WTC11 (cell line): ENCODE measurements at regions not wholly inside any gene's neighbourhood (a gene's known extent, or its start where the extent isn't known, plus 50 kb on each side); places are given as distances from the start of the nearest gene placed in this dataset.

Experiments used
- ATAC-seq: fragments of 200-7000 bp; cut with Tn5 transposase; 2 replicates; pipeline ENCODE4 v1.10.0; 2021; ENCODE audit warnings: mild to moderate bottlenecking, moderate library complexity
- CTCF ChIA-PET: fragments of 300-600 bp; sonication (Branson Sonifier 250); formaldehyde crosslinking; loops from one replicate; lab custom pipeline; 2021; ENCODE audit warnings: antibody characterized with exemption; lab: Charles Lee
- POLR2A ChIA-PET: fragments of 350-600 bp; sonication (Branson Sonifier 250); formaldehyde crosslinking; loops from one replicate; lab custom pipeline; 2021; ENCODE audit warnings: antibody characterized with exemption; lab: Charles Lee
- DNase-seq: peaks from one replicate; pipeline ENCODE4 v3.0.0; 2021; ENCODE audit warnings: low spot score
- H3K27ac Mint-ChIP-seq: 2 replicates; pipeline ENCODE4 v1.8.0; 2021; ENCODE audit warnings: mixed read lengths
- H3K27me3 Mint-ChIP-seq: 2 replicates; pipeline ENCODE4 v1.8.0; 2021; ENCODE audit warnings: low read depth, mild to moderate bottlenecking, moderate library complexity, mixed read lengths
- H3K36me3 Mint-ChIP-seq: 2 replicates; pipeline ENCODE4 v1.8.0; 2021; ENCODE audit warnings: mixed read lengths
- H3K4me1 Mint-ChIP-seq: 2 replicates; pipeline ENCODE4 v1.8.0; 2022; ENCODE audit warnings: mixed read lengths
- H3K4me3 Mint-ChIP-seq: 2 replicates; pipeline ENCODE4 v1.8.0; 2021; ENCODE audit warnings: mild to moderate bottlenecking, moderate library complexity, mixed read lengths
- H3K9me3 Mint-ChIP-seq: 2 replicates; pipeline ENCODE4 v1.8.0; 2021; ENCODE audit warnings: mixed read lengths
- CBFB ChIP-seq: sonication (generic); formaldehyde crosslinking; IDR thresholded peaks from 2 replicates; pipeline ENCODE4 v1.8.1; 2022; ENCODE audit warnings: mild to moderate bottlenecking, low read depth, missing genetic modification reagents
- CREB1 ChIP-seq: sonication (generic); formaldehyde crosslinking; IDR thresholded peaks from 2 replicates; pipeline ENCODE4 v1.8.0; 2023; ENCODE audit warnings: mild to moderate bottlenecking, missing genetic modification reagents
- CREM ChIP-seq: sonication (generic); formaldehyde crosslinking; IDR thresholded peaks from 2 replicates; pipeline ENCODE4 v1.8.1; 2022; ENCODE audit warnings: mild to moderate bottlenecking, missing genetic modification reagents, moderate library complexity
- E2F4 ChIP-seq: sonication (generic); formaldehyde crosslinking; IDR thresholded peaks from 2 replicates; pipeline ENCODE4 v1.8.1; 2022; ENCODE audit warnings: low read depth, mild to moderate bottlenecking, moderate library complexity, missing genetic modification reagents, borderline replicate concordance
- ELF4 ChIP-seq: sonication (generic); formaldehyde crosslinking; IDR thresholded peaks from 2 replicates; pipeline ENCODE4 v1.8.1; 2022; ENCODE audit warnings: low read depth, mild to moderate bottlenecking, moderate library complexity, missing genetic modification reagents
- ERG ChIP-seq: fragments of 250-450 bp; sonication (Bioruptor Pico); IDR thresholded peaks from 2 replicates; pipeline ENCODE4 v1.8.0; 2021; ENCODE audit warnings: mild to moderate bottlenecking
- FOXP1 ChIP-seq: sonication (generic); formaldehyde crosslinking; IDR thresholded peaks from 2 replicates; pipeline ENCODE4 v1.8.0; 2022; ENCODE audit warnings: missing genetic modification reagents, mild to moderate bottlenecking, moderate library complexity, borderline replicate concordance
- HMGXB4 ChIP-seq: sonication (generic); formaldehyde crosslinking; IDR thresholded peaks from 2 replicates; pipeline ENCODE4 v1.8.1; 2023; ENCODE audit warnings: mild to moderate bottlenecking, moderate library complexity, missing genetic modification reagents
- IRF2 ChIP-seq: sonication (generic); formaldehyde crosslinking; IDR thresholded peaks from 2 replicates; pipeline ENCODE4 v1.8.0; 2022; ENCODE audit warnings: low read depth, missing genetic modification reagents, borderline replicate concordance
- MXD4 ChIP-seq: fragments of 250-450 bp; sonication (Bioruptor Pico); IDR thresholded peaks from 2 replicates; pipeline ENCODE4 v1.8.0; 2021; ENCODE audit warnings: mild to moderate bottlenecking, moderate library complexity, borderline replicate concordance
- MYBL2 ChIP-seq: sonication (generic); formaldehyde crosslinking; IDR thresholded peaks from 2 replicates; pipeline ENCODE4 v1.8.1; 2023; ENCODE audit warnings: mild to moderate bottlenecking, moderate library complexity, missing genetic modification reagents
- NFYB ChIP-seq: sonication (generic); formaldehyde crosslinking; conservative IDR thresholded peaks from 2 replicates; pipeline ENCODE4 v1.8.0; 2022; ENCODE audit warnings: low read depth, missing genetic modification reagents
- OVOL2 ChIP-seq: fragments of 250-450 bp; sonication (Bioruptor Pico); IDR thresholded peaks from 2 replicates; pipeline ENCODE4 v1.9.0; 2021; ENCODE audit warnings: mild to moderate bottlenecking, borderline replicate concordance
- PREB ChIP-seq: sonication (generic); formaldehyde crosslinking; IDR thresholded peaks from 2 replicates; pipeline ENCODE4 v1.8.1; 2022; ENCODE audit warnings: mild to moderate bottlenecking, missing genetic modification reagents, moderate library complexity, borderline replicate concordance
- SOX15 ChIP-seq: fragments of 250-450 bp; sonication (Bioruptor Pico); IDR thresholded peaks from 2 replicates; pipeline ENCODE4 v1.9.0; 2021; ENCODE audit warnings: mild to moderate bottlenecking
- TCF7 ChIP-seq: sonication (generic); formaldehyde crosslinking; IDR thresholded peaks from 2 replicates; pipeline ENCODE4 v1.8.0; 2022; ENCODE audit warnings: mild to moderate bottlenecking, low read depth, missing genetic modification reagents, moderate library complexity
- TEAD1 ChIP-seq: sonication (generic); formaldehyde crosslinking; IDR thresholded peaks from 2 replicates; pipeline ENCODE4 v1.8.0; 2022; ENCODE audit warnings: mild to moderate bottlenecking, missing genetic modification reagents
- TEAD4 ChIP-seq: sonication (generic); formaldehyde crosslinking; IDR thresholded peaks from 2 replicates; pipeline ENCODE4 v1.8.0; 2022; ENCODE audit warnings: mild to moderate bottlenecking, missing genetic modification reagents
- TF ChIP-seq, protein P1 (sequence below): sonication (generic); formaldehyde crosslinking; IDR thresholded peaks from 2 replicates; pipeline ENCODE4 v1.8.0; 2022; ENCODE audit warnings: missing genetic modification reagents
- TF ChIP-seq, protein P2 (sequence below): sonication (generic); formaldehyde crosslinking; IDR thresholded peaks from 2 replicates; pipeline ENCODE4 v1.8.0; 2023; ENCODE audit warnings: mild to moderate bottlenecking, missing genetic modification reagents

- ChIA-PET POLR2A (no interaction called here), CTCF (interaction anchor here (1.0 kb wide), 1 partner anchor 195 kb away, joined by 3 read pairs; no protein-coding TSS in a partner anchor)
- Mint-ChIP-seq H3K9me3 (peaks cover 24% of the 10 kb centered on the region), H3K4me3 (no peak overlapping the region), H3K36me3 (peaks cover 10% of the 10 kb centered on the region), H3K27ac (no peak overlapping the region), H3K4me1 (no peaks in the 10 kb centered on the region), H3K27me3 (no peaks in the 10 kb centered on the region)
- TF ChIP-seq NFYB (CRISPR knock-in tag) (no peak), OVOL2 (CRISPR knock-in tag) (no peak), PREB (CRISPR knock-in tag) (no peak), CBFB (CRISPR knock-in tag) (no peak), MYBL2 (CRISPR knock-in tag) (no peak), IRF2 (CRISPR knock-in tag) (no peak), TEAD4 (CRISPR knock-in tag) (no peak), TEAD1 (no peak), HMGXB4 (CRISPR knock-in tag) (no peak), E2F4 (CRISPR knock-in tag) (no peak), CREB1 (CRISPR knock-in tag) (no peak), ELF4 (CRISPR knock-in tag) (no peak)
- TF ChIP-seq, protein P1, sequence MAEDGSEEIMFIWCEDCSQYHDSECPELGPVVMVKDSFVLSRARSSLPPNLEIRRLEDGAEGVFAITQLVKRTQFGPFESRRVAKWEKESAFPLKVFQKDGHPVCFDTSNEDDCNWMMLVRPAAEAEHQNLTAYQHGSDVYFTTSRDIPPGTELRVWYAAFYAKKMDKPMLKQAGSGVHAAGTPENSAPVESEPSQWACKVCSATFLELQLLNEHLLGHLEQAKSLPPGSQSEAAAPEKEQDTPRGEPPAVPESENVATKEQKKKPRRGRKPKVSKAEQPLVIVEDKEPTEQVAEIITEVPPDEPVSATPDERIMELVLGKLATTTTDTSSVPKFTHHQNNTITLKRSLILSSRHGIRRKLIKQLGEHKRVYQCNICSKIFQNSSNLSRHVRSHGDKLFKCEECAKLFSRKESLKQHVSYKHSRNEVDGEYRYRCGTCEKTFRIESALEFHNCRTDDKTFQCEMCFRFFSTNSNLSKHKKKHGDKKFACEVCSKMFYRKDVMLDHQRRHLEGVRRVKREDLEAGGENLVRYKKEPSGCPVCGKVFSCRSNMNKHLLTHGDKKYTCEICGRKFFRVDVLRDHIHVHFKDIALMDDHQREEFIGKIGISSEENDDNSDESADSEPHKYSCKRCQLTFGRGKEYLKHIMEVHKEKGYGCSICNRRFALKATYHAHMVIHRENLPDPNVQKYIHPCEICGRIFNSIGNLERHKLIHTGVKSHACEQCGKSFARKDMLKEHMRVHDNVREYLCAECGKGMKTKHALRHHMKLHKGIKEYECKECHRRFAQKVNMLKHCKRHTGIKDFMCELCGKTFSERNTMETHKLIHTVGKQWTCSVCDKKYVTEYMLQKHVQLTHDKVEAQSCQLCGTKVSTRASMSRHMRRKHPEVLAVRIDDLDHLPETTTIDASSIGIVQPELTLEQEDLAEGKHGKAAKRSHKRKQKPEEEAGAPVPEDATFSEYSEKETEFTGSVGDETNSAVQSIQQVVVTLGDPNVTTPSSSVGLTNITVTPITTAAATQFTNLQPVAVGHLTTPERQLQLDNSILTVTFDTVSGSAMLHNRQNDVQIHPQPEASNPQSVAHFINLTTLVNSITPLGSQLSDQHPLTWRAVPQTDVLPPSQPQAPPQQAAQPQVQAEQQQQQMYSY (CRISPR knock-in tag), result no peak
- no peak for ATAC-seq
- no peak for DNase-seq
These were observed 103.2 kb upstream of the WDR75 start for GRCh38 chr2:189338115-189338514.

DNA sequence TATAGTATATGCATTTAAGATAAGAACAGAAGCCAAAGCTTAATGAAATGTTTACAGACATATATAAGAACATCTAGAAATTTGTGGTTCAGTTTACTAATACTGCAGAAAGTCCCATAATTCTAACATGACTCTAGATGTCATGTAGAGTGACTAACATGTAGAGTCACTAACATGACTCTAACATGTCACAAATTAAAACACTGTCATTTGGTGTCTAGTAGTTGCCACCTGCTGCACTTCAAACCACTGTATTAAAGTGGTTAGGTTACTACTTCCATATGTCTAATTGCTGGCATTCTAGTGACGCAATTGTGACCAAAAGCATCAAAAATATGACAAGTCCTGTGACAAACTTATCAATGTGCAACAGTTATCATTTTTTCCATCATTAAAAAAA, 100.2 kb upstream of the WDR75 start:
- Mint-ChIP-seq H3K4me3 (no peak overlapping the region), H3K27ac (no peak overlapping the region), H3K27me3 (no peaks in the 10 kb centered on the region), H3K36me3 (peaks cover 10% of the 10 kb centered on the region), H3K9me3 (peaks cover 32% of the 10 kb centered on the region), H3K4me1 (no peaks in the 10 kb centered on the region)
- no peak for DNase-seq
- ChIA-PET POLR2A (no interaction called here), CTCF (no interaction called here)
- ATAC-seq, result no peak
- TF ChIP-seq SOX15 (no peak), TCF7 (CRISPR knock-in tag) (no peak), E2F4 (CRISPR knock-in tag) (no peak), ERG (CRISPR knock-in tag) (no peak), CREM (CRISPR knock-in tag) (no peak), MXD4 (CRISPR knock-in tag) (no peak), OVOL2 (CRISPR knock-in tag) (no peak), FOXP1 (CRISPR knock-in tag) (no peak), HMGXB4 (CRISPR knock-in tag) (no peak)
- TF ChIP-seq, protein P2, sequence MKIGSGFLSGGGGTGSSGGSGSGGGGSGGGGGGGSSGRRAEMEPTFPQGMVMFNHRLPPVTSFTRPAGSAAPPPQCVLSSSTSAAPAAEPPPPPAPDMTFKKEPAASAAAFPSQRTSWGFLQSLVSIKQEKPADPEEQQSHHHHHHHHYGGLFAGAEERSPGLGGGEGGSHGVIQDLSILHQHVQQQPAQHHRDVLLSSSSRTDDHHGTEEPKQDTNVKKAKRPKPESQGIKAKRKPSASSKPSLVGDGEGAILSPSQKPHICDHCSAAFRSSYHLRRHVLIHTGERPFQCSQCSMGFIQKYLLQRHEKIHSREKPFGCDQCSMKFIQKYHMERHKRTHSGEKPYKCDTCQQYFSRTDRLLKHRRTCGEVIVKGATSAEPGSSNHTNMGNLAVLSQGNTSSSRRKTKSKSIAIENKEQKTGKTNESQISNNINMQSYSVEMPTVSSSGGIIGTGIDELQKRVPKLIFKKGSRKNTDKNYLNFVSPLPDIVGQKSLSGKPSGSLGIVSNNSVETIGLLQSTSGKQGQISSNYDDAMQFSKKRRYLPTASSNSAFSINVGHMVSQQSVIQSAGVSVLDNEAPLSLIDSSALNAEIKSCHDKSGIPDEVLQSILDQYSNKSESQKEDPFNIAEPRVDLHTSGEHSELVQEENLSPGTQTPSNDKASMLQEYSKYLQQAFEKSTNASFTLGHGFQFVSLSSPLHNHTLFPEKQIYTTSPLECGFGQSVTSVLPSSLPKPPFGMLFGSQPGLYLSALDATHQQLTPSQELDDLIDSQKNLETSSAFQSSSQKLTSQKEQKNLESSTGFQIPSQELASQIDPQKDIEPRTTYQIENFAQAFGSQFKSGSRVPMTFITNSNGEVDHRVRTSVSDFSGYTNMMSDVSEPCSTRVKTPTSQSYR (CRISPR knock-in tag), result no peak
